ENCODE measurements at regions not wholly inside any gene's neighbourhood (a gene's known extent, or its start where the extent isn't known, plus 50 kb on each side); places are given as distances from the start of the nearest gene placed in this dataset.

- Histone ChIP-seq H3K36me3 (no peaks in the 10 kb centered on the region), H3K27ac (no peak overlapping the region), H3K9me3 (no peaks in the 10 kb centered on the region), H3K27me3 (no peaks in the 10 kb centered on the region), H3K4me3 (no peak overlapping the region), H3K4me1 (ENCODE audit: insufficient read depth) (peaks cover 14% of the 10 kb centered on the region)
- intact Hi-C loops (cut with DNase I) = no loop called here
- TF ChIP-seq EP300 (IDR thresholded peaks at IDR 0.05) = no peak
- TF ChIP-seq CTCF (IDR thresholded peaks at IDR 0.05) = no peak
- no peak for TF ChIP-seq POLR2A (IDR thresholded peaks at IDR 0.05)
- DNase-seq = no peak
- WGBS, 3 donors = 64 to 84% (median 73%) methylated on average over 6 of the region's 6 CpGs
These were observed 300.6 kb downstream of the TLE3 start for GRCh38 chr15:69797051-69797595.

GRCh38 chr15:69797615-69798014, 300.1 kb downstream of the TLE3 start:
- DNase-seq = no peak
- H3K4me1 ChIP-seq (ENCODE audit: insufficient read depth) = peaks cover 14% of the 10 kb centered on the region
- H3K27ac ChIP-seq = no peak overlapping the region
- 91 to 96% (median 92%) methylated on average over 3 of the region's 3 CpGs for WGBS, 3 donors
- H3K36me3 ChIP-seq = no peaks in the 10 kb centered on the region
- no peak overlapping the region for H3K4me3 ChIP-seq
- H3K27me3 ChIP-seq = no peaks in the 10 kb centered on the region
- intact Hi-C loops (cut with DNase I) = no loop called here
- no peaks in the 10 kb centered on the region for H3K9me3 ChIP-seq
- TF ChIP-seq EP300 (IDR thresholded peaks at IDR 0.05) = no peak
- TF ChIP-seq CTCF (IDR thresholded peaks at IDR 0.05) = no peak
- no peak for TF ChIP-seq POLR2A (IDR thresholded peaks at IDR 0.05)

GRCh38 chr15:69798481-69799250, 299.1 kb downstream of the TLE3 start:
- intact Hi-C loops (cut with DNase I) = no loop called here
- WGBS, 3 donors = 38 to 50% (median 39%) methylated on average over 7 of the region's 7 CpGs
- no peaks in the 10 kb centered on the region for H3K9me3 ChIP-seq
- H3K36me3 ChIP-seq = no peaks in the 10 kb centered on the region
- no peaks in the 10 kb centered on the region for H3K27me3 ChIP-seq
- DNase-seq = peak in 2 of 5 donors; percentile 44 to 51
- no peak overlapping the region for H3K4me3 ChIP-seq
- TF ChIP-seq CTCF (IDR thresholded peaks at IDR 0.05) = no peak
- no peak for TF ChIP-seq EP300 (IDR thresholded peaks at IDR 0.05)
- no peak for TF ChIP-seq POLR2A (IDR thresholded peaks at IDR 0.05)
- H3K4me1 ChIP-seq (ENCODE audit: insufficient read depth) = peaks cover 14% of the 10 kb centered on the region
- H3K27ac ChIP-seq = no peak overlapping the region

GRCh38 chr15:69801144-69801543, 296.6 kb downstream of the TLE3 start:
- Histone ChIP-seq H3K36me3 (no peaks in the 10 kb centered on the region), H3K9me3 (no peaks in the 10 kb centered on the region), H3K27ac (no peak overlapping the region), H3K27me3 (no peaks in the 10 kb centered on the region), H3K4me3 (no peak overlapping the region), H3K4me1 (ENCODE audit: insufficient read depth) (peaks cover 9% of the 10 kb centered on the region)
- no peak for DNase-seq
- TF ChIP-seq CTCF (IDR thresholded peaks at IDR 0.05) = no peak
- TF ChIP-seq POLR2A (IDR thresholded peaks at IDR 0.05) = no peak
- TF ChIP-seq EP300 (IDR thresholded peaks at IDR 0.05) = no peak
- intact Hi-C loops (cut with DNase I) = no loop called here
- 27 to 50% (median 29%) methylated on average over 8 to 9 of the region's 9 CpGs for WGBS, 3 donors
